HG03469 (cell line): ENCODE measurements at regions not wholly inside any gene's neighbourhood (a gene's known extent, or its start where the extent isn't known, plus 50 kb on each side); places are given as distances from the start of the nearest gene placed in this dataset.

Source experiments
- ATAC-seq: cut with Tn5 transposase; IDR thresholded peaks from one replicate; pipeline ENCODE4 v1.9.1; 2021; ENCODE audit warnings: mild to moderate bottlenecking, moderate library complexity, moderate number of reproducible peaks; ENCODE audit not compliant: unreplicated experiment

DNA sequence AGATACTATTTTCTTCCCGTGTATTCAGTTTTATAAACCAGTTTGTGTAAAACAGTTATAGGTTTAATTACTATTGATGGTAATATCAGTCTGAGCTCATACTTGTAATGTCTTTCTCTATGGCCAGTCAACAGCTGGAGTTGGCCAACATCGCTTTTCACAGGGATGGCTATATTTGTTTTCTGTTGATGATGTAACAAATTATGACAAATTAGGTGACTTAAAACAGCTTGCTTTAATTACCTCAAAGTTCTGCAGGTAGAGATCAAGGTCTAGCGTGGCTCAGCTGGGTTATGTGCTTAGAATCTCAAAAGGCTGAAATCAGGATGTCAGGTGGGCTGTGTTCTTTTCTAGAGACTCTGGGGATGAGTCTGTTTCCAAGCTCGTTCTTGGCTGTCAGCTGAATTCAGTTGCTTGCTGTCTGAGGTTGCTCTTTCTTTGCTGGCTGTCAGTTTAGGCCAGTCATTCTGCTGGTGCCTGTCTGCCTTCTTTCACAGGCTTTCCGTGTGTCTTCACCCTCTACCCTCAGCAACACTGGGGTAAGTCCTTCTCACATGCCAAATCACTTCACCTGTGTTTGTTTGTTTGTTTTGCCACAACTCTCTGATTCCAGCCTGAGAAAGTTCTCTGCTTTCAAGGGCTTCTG lies 370.2 kb upstream of the E2F7 start:
- no peak for ATAC-seq

DNA sequence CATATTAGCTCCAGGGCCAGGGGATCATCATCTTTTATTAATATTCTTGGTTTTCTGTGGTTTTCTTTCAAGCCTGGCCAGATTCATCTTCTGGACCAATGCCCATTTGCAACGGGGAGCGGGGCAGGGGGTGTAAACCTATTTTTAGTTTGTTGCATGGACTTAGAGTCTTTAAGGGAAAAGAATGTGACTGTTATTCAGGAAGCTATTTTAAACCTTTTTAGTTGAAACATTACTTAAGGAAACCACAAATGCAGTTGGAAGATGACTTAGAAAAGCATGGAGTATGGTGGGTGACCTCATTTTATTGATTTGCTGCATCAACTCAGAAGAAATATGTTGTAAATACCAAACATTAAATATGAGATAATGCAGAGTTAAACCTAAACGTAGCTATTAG lies 368.4 kb upstream of the E2F7 start:
- ATAC-seq: no peak

DNA sequence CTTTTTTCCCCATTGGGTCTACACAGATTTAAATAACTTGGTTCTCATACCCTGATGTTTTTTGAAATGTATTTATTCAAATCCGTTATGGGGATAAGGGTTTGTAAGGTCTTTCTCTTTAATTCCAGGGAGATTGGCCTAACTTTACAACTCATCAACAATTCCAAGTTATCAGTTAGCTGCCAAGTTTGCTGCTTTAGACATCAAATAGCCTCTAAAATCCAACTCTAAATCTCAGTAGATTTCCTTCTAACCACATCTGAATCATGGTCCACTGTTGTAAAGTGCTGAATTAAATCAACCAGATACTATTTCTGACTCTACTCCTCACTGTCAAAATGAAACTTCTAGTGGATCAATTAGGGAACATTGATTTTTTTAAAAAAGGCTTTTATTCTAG lies 364.1 kb upstream of the E2F7 start:
- ATAC-seq: no peak

DNA sequence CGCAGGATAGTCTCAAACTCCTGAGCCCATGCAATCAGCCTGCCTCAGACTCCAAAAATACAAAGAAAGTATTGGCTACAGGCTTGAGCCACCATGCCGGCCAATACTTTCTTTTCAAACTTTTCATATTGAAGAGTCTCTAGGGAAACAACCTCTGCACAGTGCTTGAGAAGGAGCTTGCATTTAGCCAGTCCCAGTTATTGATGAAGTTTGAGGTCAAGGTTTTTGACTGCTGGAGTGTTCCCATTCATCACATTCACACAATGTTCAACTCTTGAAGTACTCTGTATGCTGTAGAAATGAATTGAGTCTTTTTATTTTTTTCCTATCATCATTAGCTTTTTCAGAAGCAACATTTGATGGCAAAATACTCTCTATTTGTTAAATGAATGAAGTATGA lies 355.8 kb upstream of the E2F7 start:
- no peak for ATAC-seq

DNA sequence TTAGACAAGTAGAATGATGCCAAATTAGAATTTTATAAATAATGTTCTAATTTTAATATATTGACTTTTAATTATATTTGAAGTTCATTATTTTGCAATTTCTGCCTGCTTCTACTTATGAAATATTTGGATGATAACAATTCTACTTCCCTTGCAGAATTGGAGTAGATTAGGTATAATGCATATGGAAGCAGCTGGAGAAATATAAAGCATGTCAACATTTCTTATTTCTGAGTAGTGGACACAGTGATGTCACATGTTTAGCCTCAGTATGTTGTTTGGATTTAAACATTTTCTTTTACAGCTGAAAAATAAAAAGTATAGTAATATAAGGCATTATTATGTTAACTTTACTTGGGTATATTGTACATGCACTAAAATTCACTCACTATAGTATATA lies 344.2 kb upstream of the E2F7 start:
- no peak for ATAC-seq

DNA sequence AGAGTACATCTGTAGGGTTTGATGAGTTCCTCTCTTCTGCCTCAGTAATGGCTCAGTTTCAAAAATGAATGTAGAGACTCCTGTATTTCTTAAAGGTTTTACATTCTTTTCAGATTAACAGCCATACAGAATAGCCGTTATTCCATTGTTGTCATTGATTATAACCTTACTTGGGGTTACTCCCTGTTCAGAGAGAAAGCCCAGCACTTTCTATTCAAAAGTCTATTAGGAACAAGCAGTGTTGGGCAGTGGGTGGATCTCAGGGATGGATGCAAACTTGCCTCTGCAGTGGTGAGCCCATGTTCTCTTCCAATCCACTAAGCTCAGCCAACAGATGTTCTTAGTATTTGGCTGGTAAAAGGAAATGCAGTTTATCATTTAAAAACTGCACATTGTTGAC lies 342.6 kb upstream of the E2F7 start:
- ATAC-seq: no peak

DNA sequence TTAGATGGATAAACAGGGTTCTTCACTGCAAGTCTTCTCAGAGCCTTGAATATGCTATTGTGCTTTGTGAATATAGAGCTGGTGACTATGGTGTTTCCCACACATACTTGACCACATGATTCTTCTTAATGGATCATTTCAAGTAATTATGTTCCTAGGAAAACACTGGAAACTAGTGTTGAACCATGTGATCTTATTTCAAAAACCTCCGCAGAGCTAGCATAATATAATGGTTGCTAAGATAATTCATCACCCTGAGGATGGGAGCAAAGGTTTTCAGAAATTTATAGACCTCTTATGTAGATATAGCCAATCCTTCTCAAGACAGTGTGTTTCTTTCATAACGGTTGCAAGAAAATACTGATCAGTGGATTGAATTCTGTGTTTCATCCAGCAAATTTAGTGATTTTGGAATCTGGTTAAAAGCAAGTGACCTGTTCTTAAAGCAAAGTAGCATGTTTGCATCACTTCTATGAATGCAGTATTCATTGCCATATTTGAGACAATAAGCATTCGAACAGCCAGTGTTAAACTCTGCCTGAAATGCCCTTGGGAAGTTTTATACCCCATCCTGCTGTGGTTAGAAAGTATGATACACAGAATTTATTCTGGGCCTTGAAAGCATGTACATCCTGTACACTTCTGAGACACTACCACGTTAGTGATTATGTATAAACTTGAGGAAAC lies 341.0 kb upstream of the E2F7 start:
- no peak for ATAC-seq

DNA sequence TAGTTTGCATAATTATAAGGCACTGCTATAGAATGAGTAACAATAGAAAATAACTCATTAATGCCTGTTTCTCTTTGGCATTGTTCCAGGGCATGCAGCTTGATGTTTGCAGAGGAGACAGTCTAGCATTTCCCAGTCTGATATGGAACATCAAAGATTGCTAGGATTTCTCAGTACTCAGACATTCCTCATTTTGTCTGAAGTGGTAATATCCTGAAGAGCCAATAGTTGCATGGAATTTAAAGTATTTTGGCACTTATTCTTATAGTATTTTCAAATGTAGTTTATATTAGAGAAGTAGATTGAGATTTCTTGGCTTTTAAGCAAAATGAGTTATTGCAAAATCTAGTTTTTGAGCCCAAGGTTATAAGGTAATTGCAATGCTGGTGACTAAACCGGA lies 337.3 kb upstream of the E2F7 start:
- ATAC-seq: no peak

DNA sequence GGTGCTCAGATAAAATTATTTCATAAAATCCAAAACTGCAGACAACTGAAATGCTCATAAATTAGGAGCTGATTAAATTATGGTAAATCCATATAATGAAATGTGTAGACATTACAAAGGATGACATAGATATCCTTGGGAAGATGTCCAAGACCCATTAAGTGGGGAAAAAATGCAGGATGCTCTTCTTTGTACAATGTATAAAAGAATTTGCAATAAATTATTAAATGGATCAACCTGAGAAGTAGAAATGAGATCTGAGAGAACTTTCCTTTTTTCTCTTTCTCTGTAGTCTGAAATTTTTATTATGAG lies 336.4 kb upstream of the E2F7 start:
- ATAC-seq: no peak

DNA sequence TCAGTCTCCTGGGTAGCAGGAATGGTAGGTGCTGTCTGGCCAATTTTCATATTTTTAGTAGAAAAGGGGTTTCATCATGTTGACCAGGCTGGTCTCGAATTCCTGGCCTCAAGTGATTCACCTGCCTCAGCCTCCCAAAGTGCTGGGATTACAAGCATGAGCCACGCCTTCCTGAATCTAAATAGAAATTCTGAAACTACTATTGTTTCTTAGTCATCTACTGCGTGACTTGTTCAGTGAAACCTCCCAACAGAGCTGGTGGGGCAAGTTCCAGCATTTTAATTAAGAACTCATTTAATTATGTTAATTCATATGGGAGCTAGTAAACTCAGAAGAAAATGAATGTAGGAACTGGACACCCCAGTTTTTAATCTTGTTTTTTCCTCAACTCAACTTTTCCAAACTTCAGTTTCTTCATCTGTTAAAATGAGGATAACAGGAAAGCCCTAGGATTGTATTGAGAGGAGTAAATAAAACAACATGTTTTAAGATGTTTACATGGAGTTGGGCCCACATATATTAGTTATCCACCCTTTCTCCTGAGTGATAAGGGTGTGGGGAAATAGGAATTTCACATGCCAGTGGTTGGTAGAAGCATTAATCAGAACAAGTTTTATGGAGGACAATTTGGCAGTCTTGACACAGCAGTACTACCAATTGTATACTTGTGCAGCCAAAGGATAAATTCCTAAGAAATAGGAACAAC lies 335.8 kb upstream of the E2F7 start:
- ATAC-seq: no peak

DNA sequence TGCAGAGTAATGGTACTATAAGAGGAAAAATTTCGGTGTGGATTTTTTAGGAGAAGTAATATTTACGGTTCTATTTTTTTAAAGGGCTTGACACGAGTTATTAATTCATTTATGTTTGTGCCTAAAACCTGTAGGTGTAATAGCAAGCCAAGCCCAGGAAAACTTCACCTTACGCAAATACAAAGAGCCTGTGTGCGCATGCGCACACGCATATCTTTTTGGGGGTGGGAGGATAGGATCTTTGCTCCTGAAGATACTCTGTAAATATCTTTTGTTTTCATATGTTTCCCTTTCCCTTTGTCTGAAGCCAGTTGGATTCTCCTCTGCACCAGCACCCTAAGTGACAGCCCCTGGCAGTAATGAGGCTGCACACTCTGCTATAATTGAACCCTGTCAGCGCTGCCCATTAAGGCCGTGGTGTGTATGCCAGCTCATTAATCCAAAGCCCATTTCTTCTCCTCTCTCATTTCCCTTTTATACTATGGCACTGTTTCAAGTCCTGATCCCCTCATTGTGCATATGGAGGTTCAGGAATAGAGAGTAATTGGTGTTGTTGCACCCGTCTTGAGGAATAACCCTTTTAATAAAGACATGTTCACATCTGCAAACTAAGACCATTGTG lies 327.2 kb upstream of the E2F7 start:
- ATAC-seq: no peak

DNA sequence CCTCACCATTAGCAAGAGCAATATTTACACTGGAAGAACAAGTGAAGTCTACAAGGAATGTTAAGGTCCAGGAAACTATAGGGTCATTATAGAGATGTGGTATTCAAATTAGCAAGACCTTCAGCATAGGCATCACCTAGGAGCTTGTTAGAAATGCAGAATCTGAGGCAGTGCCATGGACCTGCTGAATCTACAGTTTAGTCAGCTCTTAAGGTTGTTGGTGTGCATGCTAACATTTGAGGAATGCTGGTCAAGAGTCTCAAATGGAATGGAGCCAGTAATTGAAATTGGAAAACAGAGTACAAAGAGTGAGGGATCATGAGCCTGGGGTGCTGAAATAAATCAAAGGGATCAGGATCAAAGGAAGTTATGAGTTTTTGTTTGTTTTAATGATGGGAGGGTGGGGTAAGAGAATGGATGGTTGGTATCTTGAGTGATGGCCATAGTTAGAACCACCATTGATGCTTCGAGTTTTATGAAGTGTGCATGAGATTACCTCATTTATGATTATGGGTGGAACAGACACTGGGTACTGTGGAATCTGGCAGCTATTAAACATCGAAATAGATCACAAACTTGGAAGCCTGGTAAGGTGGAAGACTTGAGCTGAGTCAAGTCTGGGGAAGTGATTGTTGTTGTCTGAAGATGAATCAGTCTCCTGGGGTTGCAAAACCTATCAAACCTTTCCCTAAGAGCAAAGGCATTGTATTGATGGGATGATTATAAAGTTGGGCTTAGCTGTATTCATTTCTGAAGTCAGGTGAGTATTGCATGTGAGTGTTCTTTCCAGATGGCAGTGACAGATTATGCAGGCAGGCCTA lies 323.3 kb upstream of the E2F7 start:
- ATAC-seq: no peak

DNA sequence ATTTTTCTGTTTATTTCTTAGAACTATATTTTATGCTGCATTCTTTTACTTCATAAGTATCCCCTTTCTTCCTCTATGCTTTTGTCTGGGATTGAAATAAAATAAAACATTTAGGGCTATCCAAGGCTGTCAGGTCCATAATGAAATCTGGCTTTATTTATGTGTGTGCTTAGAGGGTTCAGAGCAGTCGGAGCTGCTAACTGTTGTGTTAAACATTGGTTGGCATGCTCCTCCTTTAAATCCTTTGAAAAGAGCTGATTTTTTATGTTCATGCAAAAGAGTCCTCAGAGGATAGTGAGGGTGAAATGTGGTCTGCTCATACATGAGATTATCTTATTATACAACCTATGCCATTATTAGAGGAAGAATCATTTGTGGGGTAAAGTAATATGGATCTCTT lies 322.3 kb upstream of the E2F7 start:
- ATAC-seq: no peak

DNA sequence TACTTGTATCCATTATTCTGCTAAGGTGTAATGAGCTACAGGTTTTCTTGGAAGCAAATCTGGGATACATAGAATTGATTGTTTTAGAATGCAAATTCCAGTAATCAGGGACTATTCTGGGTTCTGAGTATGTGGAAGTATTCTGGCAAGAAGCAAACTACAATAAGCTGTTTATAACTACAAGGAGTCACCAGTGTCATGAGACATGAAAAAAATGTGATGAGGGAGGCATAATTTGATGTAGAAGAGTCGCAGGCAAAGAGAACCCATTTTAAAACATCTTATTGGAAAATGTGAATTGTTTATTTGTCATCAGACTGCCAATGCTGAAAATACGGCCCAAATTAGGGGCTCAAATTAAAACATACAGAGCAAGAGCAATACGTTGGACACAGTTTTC lies 321.8 kb upstream of the E2F7 start:
- ATAC-seq: no peak

DNA sequence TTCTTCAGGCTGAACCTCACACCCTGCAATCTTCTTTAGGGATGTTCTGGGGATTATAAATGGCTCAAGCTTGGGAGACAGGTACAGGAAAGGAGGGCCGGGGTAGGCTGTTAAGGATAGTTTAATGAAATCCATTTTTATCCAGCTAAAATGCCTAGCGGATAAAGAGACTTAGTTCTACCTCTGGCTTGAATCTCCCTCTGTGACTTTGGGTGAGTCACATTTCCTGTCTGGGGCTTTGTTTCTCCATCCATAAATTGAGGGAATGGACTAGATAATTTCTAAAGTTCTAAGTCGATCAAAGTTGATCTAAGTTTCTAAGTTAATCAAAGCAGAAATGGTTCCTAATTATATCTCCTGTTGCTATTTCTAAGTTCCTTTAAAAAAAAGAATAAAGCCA lies 319.6 kb upstream of the E2F7 start:
- no peak for ATAC-seq

DNA sequence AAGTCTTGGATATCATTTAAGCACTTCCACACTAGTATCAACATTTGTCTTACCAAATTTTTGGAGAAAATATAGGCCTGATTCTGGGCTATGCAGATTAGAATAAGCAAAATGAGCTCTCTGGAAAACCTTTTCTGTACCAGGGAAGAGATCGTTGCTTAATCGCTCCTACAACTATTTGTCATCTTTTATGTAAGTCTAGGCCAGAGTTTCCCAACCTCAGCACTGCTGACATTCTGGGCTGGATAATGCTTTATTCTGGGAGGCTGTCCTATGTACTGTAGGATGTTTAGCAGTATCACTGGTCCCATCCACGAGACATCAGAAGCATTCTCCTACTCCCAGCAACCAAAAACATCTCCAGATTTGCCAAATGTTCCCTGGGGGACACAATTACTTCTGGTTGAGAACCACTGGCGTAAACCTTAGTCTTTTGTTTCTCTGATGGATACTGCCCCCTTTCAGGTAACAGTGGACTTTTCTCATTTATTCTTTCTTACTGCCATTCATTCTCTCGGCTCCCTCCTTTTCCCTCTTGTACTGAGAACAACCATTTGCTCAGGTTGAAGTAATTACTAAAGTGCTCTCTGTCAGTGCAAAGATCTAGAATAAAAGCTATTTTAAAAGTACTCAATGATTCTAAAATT lies 316.9 kb upstream of the E2F7 start:
- no peak for ATAC-seq

DNA sequence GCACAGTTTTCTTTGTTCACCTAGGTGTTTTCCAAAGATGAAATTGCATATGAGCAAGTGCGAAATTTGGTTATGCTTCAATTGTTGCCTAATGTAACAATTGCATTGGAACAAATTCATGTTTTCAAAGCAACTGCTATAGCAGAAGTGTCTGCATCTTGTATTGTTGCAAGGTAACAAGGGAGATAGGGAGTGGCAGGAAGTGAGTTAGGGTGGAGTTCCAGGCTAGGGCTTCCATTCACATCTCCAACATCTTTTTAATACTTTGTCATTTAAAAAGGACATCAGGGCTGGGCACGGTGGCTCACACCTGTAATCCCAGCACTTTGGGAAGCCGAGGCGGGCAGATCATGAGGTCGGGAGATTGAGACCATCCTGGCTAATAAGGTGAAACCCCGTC lies 312.3 kb upstream of the E2F7 start:
- no peak for ATAC-seq

DNA sequence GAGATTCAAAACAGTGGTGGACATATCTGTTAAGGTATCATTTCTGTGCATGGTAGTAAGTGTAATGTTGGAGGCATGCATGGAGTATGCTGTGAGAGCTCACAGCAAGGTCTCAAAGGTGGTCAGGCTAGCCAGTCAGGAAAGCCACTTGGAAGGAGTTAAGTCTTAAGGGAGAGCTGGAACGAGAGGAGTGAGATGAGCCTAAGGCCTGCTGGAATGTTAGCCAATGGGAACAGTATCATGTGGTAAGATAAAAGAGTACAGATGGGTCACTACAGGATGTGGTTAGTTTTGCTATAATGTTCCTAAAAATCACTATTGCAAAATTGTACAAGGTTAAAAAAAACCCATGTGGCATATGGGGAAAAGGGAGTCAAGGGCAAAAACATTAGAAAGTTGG lies 311.7 kb upstream of the E2F7 start:
- no peak for ATAC-seq

DNA sequence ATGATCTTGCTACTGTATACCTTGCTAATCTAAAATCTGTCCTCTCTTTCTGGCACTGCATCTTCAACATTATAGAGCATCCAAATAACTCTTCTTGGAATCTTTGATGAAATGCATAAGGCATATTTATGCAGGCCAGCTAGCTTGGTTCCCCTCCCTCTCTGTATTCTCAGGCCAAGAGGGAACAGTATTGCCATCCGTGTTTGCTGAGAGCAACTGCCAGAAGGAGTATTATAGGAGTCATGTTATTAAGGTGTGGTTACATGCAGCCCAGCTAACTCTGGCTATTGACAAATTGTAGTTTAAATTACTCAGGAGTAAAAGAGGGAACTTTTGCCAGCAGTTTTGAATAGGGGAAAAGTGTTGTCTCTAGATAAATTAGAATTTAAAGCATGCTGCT lies 309.3 kb upstream of the E2F7 start:
- ATAC-seq: no peak

DNA sequence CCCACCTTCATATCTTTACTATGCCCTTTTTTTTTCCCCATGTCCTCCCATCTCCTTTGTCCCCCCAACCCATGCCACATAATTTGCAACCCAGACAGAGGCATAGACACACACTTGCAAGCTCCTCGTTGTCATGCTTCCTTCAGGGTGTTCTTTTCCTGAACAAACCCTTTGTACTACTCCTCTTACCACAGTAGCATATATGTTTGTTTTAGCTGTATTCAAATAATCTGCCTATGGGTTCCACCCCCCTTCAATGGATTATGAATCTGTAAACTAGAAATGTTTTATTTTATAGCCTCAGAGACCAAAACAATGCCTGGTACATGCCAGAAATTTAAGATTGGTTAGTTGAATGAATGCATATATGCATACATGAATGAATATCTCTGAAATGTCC lies 307.1 kb upstream of the E2F7 start:
- no peak for ATAC-seq

DNA sequence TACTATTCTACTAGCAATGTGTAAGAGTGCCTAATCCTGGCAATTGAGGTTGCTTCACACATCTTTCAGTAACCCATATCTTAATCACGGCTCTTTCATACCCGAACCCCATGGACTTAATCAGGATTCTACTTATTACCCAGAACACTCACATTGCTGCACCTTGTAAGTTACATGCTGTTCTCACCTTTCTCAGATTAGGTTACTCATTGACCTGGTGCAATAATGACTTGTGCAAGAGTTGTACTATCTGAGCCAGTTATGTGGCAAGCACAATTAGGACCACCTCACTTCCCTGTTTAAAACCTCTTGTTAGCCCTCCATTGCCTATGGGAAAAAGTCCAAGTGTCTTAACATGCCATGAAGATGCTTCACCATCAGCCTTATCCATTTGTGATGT lies 306.7 kb upstream of the E2F7 start:
- ATAC-seq: no peak
